Skeletal muscle tissue (tissue), 3 donors: ENCODE measurements at regions not wholly inside any gene's neighbourhood (a gene's known extent, or its start where the extent isn't known, plus 50 kb on each side); places are given as distances from the start of the nearest gene placed in this dataset.
"Not testable (repeated sequence)": the region's sequence is repeated elsewhere in the genome, so short reads cannot be mapped to it uniquely, and the experiment has no call there.

Source experiments
- H3K27ac ChIP-seq: one replicate; pipeline ENCODE4 v1.7.0; 2013; ENCODE audit warnings: mild to moderate bottlenecking, low read depth, low read length, inconsistent platforms
- H3K27me3 ChIP-seq, 3 donors: one replicate each; pipeline ENCODE4 v1.7.0; 2013; ENCODE audit warnings: low read length in 3 of 3; ENCODE audit not compliant: control insufficient read depth in 3 of 3, insufficient read depth in 3 of 3
- H3K36me3 ChIP-seq, 3 donors: one replicate each; pipeline ENCODE4 v1.7.0; 2013; ENCODE audit warnings: low read length in 3 of 3; ENCODE audit not compliant: control insufficient read depth in 3 of 3, insufficient read depth in 3 of 3
- H3K4me1 ChIP-seq, 3 donors: one replicate each; pipeline ENCODE4 v1.7.0; 2013; ENCODE audit warnings: low read length in 3 of 3, mild to moderate bottlenecking in 3 of 3; ENCODE audit not compliant: control insufficient read depth in 3 of 3, insufficient read depth in 3 of 3
- H3K4me3 ChIP-seq, 3 donors: one replicate each; pipeline ENCODE4 v1.7.0; 2013; ENCODE audit warnings: low read length in 3 of 3
- H3K9ac ChIP-seq, 3 donors: one replicate each; pipeline ENCODE4 v1.7.0; 2013; ENCODE audit warnings: low read length in 3 of 3, mild to moderate bottlenecking in 3 of 3, moderate library complexity in 2 of 3, low read depth in 1 of 3
- H3K9me3 ChIP-seq, 3 donors: one replicate each; pipeline ENCODE4 v1.7.0; 2013; ENCODE audit warnings: low read length in 3 of 3; ENCODE audit not compliant: control insufficient read depth in 3 of 3
- donor health status: Osteomylitis.

DNA sequence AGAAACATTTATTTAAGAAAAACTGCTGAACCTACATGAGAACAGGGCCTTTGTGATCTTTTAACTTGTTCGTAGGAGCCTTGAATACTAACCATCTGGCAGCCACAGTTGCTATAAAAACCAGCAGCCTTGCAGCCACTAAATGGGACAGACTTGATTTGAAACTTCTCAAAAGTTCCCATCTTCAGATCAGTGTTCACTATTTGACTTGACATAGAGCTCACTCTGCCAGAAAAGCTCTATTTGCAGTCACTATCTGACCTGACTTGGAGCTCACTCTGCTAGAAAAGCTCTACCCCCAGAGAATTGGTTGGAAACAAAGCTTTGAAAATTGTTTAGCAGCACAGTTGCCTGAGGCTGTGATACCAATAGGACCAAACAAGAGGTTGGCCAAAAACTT, 119.3 kb upstream of the F13A1 start:
- H3K27ac ChIP-seq = no peak overlapping the region
- no peak overlapping the region for H3K9ac ChIP-seq

DNA sequence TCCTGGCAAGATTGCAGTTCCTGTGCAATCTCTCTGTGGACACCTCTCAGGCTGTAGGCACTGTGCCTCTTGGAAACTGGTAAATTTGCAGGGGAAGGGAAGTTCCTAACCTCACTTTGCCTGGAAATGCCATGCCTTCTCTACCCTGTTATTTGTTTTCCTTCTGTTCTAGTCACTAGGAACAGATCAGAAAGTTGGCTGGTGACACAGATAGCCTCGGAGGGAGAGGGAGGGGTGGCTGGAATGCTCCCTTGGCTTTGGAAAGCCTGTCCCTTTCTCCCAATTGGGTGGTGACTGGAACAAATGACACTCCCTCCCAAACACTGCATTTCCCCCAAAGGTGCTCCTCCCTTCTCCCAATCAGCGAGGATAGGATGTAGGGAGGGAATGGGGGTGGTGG, 131.5 kb upstream of the F13A1 start:
- Histone ChIP-seq H3K27me3 (no peaks in the 10 kb centered on the region), H3K4me1 (no peaks in the 10 kb centered on the region), H3K9ac (no peak overlapping the region), H3K36me3 (no peaks in the 10 kb centered on the region), H3K4me3 (no peak overlapping the region), H3K9me3 (no peaks in the 10 kb centered on the region), H3K27ac (no peak overlapping the region)

More for the DNA sequence above, 119.3 kb upstream of the F13A1 start:
- Histone ChIP-seq H3K36me3 (no peaks in the 10 kb centered on the region), H3K9me3 (no peaks in the 10 kb centered on the region), H3K4me1 (no peaks in the 10 kb centered on the region), H3K27me3 (no peaks in the 10 kb centered on the region), H3K4me3 (no peak overlapping the region)

DNA sequence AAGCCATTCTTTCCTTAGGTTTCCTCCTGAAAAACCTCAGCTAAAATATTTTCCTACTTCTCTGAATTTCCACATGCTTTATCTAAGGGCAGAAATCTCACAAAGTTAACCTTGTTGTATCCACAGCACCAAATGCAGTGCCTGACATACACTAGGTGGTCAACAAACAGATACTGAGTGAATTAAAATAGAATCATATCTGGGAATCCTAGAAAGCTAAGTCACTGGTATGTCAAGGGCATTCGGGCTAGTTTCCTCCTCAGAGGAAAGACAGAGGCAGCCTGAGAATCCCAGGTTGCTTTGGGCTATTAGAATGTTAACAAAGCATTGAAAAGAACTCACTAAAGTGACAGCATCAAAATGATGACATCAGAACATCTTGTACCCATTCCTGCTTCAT, 132.7 kb upstream of the F13A1 start:
- no peak overlapping the region for H3K4me3 ChIP-seq
- no peak overlapping the region for H3K9ac ChIP-seq
- no peak overlapping the region for H3K27ac ChIP-seq
- no peaks in the 10 kb centered on the region for H3K36me3 ChIP-seq
- no peaks in the 10 kb centered on the region for H3K9me3 ChIP-seq
- no peaks in the 10 kb centered on the region for H3K27me3 ChIP-seq
- no peaks in the 10 kb centered on the region for H3K4me1 ChIP-seq

DNA sequence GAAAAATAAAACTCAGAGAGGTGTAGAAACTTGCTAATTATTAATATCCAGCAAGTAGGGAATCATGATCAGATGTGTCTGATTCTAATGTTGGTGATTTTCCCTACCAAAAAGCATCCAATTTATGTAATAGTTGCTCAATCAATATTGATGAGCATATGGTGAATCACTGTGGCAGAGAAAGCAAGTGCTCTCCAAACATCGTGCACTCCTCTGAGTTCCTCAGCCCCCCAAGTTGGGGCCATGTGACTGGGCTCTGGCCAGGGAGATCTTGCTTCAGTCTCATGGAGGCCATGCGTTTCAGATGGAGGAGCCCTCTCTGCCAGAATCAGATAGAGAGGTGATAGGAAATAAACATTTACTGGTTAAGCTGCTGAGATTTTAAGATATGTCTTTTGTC, 133.2 kb upstream of the LY86 start:
- Histone ChIP-seq H3K36me3 (no peaks in the 10 kb centered on the region), H3K27me3 (no peaks in the 10 kb centered on the region), H3K27ac (no peak overlapping the region), H3K9ac (no peak overlapping the region), H3K4me3 (no peak overlapping the region), H3K9me3 (no peaks in the 10 kb centered on the region), H3K4me1 (no peaks in the 10 kb centered on the region)

DNA sequence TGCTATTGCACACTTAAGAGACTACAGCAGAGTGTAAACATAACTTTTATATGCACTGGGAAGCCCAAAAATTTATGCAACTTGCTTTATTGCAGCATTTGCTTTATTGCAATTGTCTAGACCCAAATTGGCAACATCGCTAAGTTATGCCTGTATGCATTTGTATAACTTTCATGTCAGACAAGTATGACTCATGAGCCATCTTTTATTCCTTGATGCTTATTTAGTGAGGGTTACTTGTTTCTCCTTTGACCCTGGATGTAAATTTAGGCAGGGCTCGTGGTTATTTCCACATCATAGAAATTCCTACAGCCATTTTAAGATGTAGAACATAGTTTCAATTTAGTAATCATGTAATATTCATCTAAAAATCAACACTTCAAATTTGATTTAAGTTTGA, 130.3 kb upstream of the LY86 start:
- H3K9me3 ChIP-seq = no peaks in the 10 kb centered on the region
- H3K9ac ChIP-seq = no peak overlapping the region
- no peaks in the 10 kb centered on the region for H3K27me3 ChIP-seq
- no peaks in the 10 kb centered on the region for H3K36me3 ChIP-seq
- no peak overlapping the region for H3K4me3 ChIP-seq
- no peak overlapping the region for H3K27ac ChIP-seq
- no peaks in the 10 kb centered on the region for H3K4me1 ChIP-seq

DNA sequence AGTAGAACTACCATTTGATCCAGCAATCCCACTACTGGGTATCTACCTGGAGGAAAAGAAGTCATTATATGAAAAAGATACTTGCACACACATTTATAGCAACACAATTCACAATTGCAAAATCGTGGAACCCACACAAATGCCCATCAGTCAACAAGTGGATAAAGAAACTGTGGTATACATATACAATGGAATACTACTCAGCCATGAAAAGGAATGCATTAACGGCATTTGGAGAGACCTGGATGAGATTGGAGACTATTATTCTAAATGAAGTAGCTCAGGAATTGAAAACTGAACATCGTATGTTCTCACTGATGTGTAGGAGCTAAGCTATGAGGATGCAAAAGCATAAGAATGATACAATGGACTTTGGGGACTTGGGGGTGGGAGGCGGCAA, 128.6 kb upstream of the LY86 start:
- H3K27ac ChIP-seq, H3K36me3 ChIP-seq, H3K27me3 ChIP-seq, H3K4me1 ChIP-seq, H3K9me3 ChIP-seq, H3K9ac ChIP-seq, H3K4me3 ChIP-seq: not testable (repeated sequence)

DNA sequence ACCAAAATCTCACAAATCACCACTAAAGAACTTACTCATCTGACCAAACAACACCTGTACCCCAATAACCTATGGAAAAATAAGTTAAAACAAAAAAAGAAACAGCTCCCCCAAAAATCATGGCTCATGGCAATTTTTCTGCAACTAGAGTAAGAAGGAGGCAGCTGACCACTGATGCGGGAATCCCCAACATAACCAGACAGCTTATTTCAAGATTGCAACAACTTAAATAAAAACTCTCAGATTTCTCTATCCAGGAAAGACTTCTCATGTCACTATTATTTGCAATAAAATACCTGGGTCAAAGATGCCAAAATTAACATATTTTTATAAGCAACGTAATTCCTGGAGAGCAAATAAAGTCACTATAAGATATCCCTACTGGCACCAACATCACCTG, 128.1 kb upstream of the LY86 start:
- Histone ChIP-seq H3K9me3 (no peaks in the 10 kb centered on the region), H3K27ac (no peak overlapping the region), H3K4me3 (no peak overlapping the region), H3K27me3 (peaks cover 0 to 4% (median 0%) of the 10 kb centered on the region in 3 donors), H3K9ac (no peak overlapping the region), H3K4me1 (no peaks in the 10 kb centered on the region), H3K36me3 (no peaks in the 10 kb centered on the region)

DNA sequence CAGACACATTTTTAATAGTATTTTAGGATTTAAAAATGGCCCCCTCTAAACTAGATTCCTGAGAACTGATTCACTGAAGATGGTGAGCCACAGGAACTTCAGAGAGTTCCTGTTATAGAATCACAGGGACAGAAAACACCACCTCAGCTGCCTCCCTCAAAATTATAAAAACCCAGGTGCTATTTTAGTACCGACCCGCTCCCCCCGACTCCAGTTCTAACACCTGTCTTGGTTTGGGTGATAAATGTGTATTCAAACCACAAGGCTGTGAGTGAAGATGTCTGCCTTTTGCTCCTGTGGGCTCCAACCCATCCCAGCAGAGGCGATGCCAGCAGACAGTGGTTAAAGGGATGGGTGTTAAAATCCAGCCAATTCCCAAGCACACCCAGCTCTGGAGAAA, 127.4 kb upstream of the LY86 start:
- no peaks in the 10 kb centered on the region for H3K4me1 ChIP-seq
- no peak overlapping the region for H3K27ac ChIP-seq
- no peaks in the 10 kb centered on the region for H3K36me3 ChIP-seq
- H3K27me3 ChIP-seq = peaks cover 0 to 4% (median 0%) of the 10 kb centered on the region in 3 donors
- H3K9me3 ChIP-seq = no peaks in the 10 kb centered on the region
- H3K9ac ChIP-seq = no peak overlapping the region
- no peak overlapping the region for H3K4me3 ChIP-seq

DNA sequence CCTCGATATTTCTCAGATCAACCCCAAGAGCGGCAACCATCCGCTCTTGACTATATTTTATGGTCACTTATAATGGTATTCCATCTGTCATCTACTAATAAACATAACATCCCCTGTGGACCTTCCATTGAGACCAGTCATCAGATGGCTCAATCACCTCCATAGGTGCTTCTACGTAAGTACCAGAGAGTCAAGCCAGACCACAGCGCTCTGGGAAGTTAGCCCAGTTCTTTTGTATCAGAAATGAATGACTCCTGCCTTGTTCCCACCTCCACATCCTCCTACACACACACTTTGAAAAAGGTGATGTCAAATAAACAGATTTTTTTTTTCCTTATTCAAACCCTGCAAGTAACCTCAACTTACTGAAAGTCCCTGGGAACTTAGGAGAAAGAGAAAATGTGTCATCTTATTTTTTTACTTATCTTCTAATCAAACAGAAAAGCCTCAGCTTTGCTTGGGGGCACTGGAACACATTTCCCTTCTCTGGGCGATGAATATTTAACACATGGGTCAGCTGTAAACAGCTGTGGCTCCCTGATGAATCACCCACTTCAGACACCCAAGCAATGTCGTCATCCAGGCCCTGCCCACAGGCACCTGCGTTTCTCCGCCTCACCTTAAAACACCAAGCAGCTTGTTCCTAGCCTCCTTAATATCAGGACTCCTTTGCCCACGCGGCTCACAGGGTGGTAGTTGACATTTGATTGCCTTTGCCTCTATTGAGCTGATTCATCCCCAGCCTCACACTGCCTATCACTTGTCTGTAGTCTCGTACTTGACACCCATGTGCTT, 121.4 kb upstream of the LY86 start:
- H3K36me3 ChIP-seq = no peaks in the 10 kb centered on the region
- peaks cover 0 to 12% (median 2%) of the 10 kb centered on the region in 3 donors for H3K9me3 ChIP-seq
- peaks cover 0 to 4% (median 2%) of the 10 kb centered on the region in 3 donors for H3K27me3 ChIP-seq
- H3K27ac ChIP-seq = no peak overlapping the region
- H3K9ac ChIP-seq = no peak overlapping the region
- no peak overlapping the region for H3K4me3 ChIP-seq
- H3K4me1 ChIP-seq = no peaks in the 10 kb centered on the region

DNA sequence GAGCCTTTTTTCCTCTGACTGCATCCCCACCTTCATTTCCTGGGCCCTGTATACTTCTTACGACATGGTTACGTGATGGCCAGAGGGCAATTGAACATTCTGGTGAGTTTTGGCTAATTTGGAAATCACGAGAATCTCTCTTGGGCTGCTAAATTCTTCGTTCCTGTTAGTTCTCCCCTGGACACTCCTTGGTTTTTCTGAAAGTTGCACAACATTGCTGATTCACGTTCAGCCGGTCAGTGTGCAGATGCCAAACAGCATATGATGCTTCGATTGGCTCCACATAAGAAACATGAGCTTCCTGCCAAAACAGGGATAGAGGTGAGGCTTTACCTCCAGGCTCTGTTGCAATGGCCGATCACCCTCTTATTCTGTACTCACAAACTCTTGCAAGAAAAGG, 119.4 kb upstream of the LY86 start:
- Histone ChIP-seq H3K9ac (no peak overlapping the region), H3K4me1 (no peaks in the 10 kb centered on the region), H3K36me3 (no peaks in the 10 kb centered on the region), H3K27me3 (peaks cover 0 to 4% (median 2%) of the 10 kb centered on the region in 3 donors), H3K4me3 (no peak overlapping the region), H3K9me3 (peaks cover 0 to 12% (median 2%) of the 10 kb centered on the region in 3 donors), H3K27ac (no peak overlapping the region)
